Neural cell (in vitro differentiated cells): ENCODE measurements at regions not wholly inside any gene's neighbourhood (a gene's known extent, or its start where the extent isn't known, plus 50 kb on each side); places are given as distances from the start of the nearest gene placed in this dataset.

Experiments
- H2AFZ ChIP-seq: fragments of 200-600, 300-800 bp; sonication (generic), shearing (Covaris generic); 2 replicates; pipeline ENCODE4 v1.6.0; 2014; ENCODE audit warnings: low read depth, mild to moderate bottlenecking, antibody characterized with exemption, low read length, moderate library complexity
- H3F3A ChIP-seq: fragments of 200-600 bp; shearing (Covaris generic); 2 replicates; pipeline ENCODE4 v1.6.1; 2016; ENCODE audit warnings: mild to moderate bottlenecking, moderate library complexity, mixed read lengths, antibody characterized with exemption, low read length; ENCODE audit not compliant: insufficient read depth, poor library complexity, severe bottlenecking
- H3K27ac ChIP-seq: fragments of 200-600, 300-800 bp; sonication (generic), shearing (Covaris generic); 2 replicates; pipeline ENCODE4 v1.5.1; 2014; ENCODE audit warnings: mild to moderate bottlenecking, low read length, moderate library complexity
- H3K27me3 ChIP-seq: fragments of 300-800, 200-600 bp; sonication (generic), shearing (Covaris generic); 2 replicates; pipeline ENCODE4 v1.6.0; 2014; ENCODE audit warnings: mild to moderate bottlenecking, low read depth, low read length, moderate library complexity; ENCODE audit not compliant: insufficient read depth
- H3K36me3 ChIP-seq: fragments of 300-800, 200-600 bp; sonication (generic), shearing (Covaris generic); 2 replicates; pipeline ENCODE4 v1.5.1; 2014; ENCODE audit warnings: mild to moderate bottlenecking, antibody characterized with exemption, low read length, moderate library complexity; ENCODE audit not compliant: insufficient read depth
- H3K4me2 ChIP-seq: fragments of 300-800, 200-600 bp; sonication (generic), shearing (Covaris generic); 2 replicates; pipeline ENCODE4 v1.6.0; 2014; ENCODE audit warnings: mild to moderate bottlenecking, low read length
- H3K4me3 ChIP-seq: fragments of 300-800, 200-600 bp; sonication (generic), shearing (Covaris generic); 2 replicates; pipeline ENCODE4 v1.5.1; 2014; ENCODE audit warnings: mild to moderate bottlenecking, low read length, moderate library complexity
- H3K79me2 ChIP-seq: fragments of 200-600 bp; shearing (Covaris generic); replicated peaks from 2 replicates; pipeline ENCODE4 v1.6.0; 2014; ENCODE audit warnings: mild to moderate bottlenecking, low read length, moderate library complexity; ENCODE audit not compliant: insufficient read depth
- H3K9ac ChIP-seq: fragments of 300-800, 200-600 bp; sonication (generic), shearing (Covaris generic); 2 replicates; pipeline ENCODE4 v1.6.1; 2016; ENCODE audit warnings: mild to moderate bottlenecking, low read length, mixed read lengths
- H3K9me2 ChIP-seq: fragments of 200-600 bp; shearing (Covaris generic); 2 replicates; pipeline ENCODE4 v1.6.1; 2016; ENCODE audit warnings: mild to moderate bottlenecking, low read length, mixed read lengths; ENCODE audit not compliant: insufficient read depth
- H3K9me3 ChIP-seq: fragments of 200-600, 300-800 bp; sonication (generic), shearing (Covaris generic); 2 replicates; pipeline ENCODE4 v1.6.1; 2016; ENCODE audit warnings: mild to moderate bottlenecking, mixed run types, low read length, moderate library complexity, mixed read lengths
- H4K20me1 ChIP-seq: fragments of 200-600 bp; shearing (Covaris generic); 2 replicates; pipeline ENCODE4 v1.6.1; 2016; ENCODE audit warnings: mild to moderate bottlenecking, mixed run types; ENCODE audit not compliant: insufficient read depth
- EP300 ChIP-seq: fragments of 450-650 bp; conservative IDR thresholded peaks from 2 replicates; pipeline ENCODE4 v1.6.1; 2014; ENCODE audit warnings: antibody characterized with exemption, mild to moderate bottlenecking, moderate library complexity; ENCODE audit not compliant: poor library complexity, severe bottlenecking
- EZH2 ChIP-seq: fragments of 200-600, 300-800 bp; shearing (Covaris generic), sonication (generic); IDR thresholded peaks from 2 replicates; pipeline ENCODE4 v1.6.1; 2014; ENCODE audit warnings: antibody characterized with exemption, low read length, borderline replicate concordance, mild to moderate bottlenecking; ENCODE audit not compliant: insufficient read depth, poor library complexity, severe bottlenecking
- MXI1 ChIP-seq: fragments of 450-650 bp; conservative IDR thresholded peaks from 2 replicates; pipeline ENCODE4 v1.6.1; 2014; ENCODE audit warnings: antibody characterized with exemption, mild to moderate bottlenecking; ENCODE audit not compliant: poor library complexity, severe bottlenecking
- POLR2AphosphoS5 ChIP-seq: IDR thresholded peaks from 2 replicates; pipeline ENCODE4 v1.6.1; 2012
- RAD21 ChIP-seq: fragments of 450-650 bp; conservative IDR thresholded peaks from 2 replicates; pipeline ENCODE4 v1.6.1; 2014; ENCODE audit warnings: antibody characterized with exemption, mild to moderate bottlenecking, moderate library complexity
- REST ChIP-seq: IDR thresholded peaks from 2 replicates; pipeline ENCODE4 v1.6.1; 2012; ENCODE audit warnings: borderline replicate concordance
- SMC3 ChIP-seq: fragments of 450-650 bp; conservative IDR thresholded peaks from 2 replicates; pipeline ENCODE4 v1.6.1; 2014; ENCODE audit warnings: antibody characterized with exemption, mild to moderate bottlenecking, moderate library complexity; ENCODE audit not compliant: poor library complexity
- TAF1 ChIP-seq: IDR thresholded peaks from 2 replicates; pipeline ENCODE4 v1.6.1; 2012; ENCODE audit warnings: low read depth
- TF ChIP-seq, protein P1 (sequence below): fragments of 450-650 bp; IDR thresholded peaks from 2 replicates; pipeline ENCODE4 v1.5.1; 2014; ENCODE audit warnings: antibody characterized with exemption, mild to moderate bottlenecking, moderate library complexity; ENCODE audit not compliant: poor library complexity, severe bottlenecking

GRCh38 chr6:105832313-105832761 lies 253.8 kb upstream of the PRDM1 start:
- Histone ChIP-seq H3K4me3 (no peak overlapping the region), H3K27ac (no peak overlapping the region), H3K9ac (no peak overlapping the region), H3K79me2 (no peaks in the 10 kb centered on the region), H3K9me2 (no peaks in the 10 kb centered on the region), H3F3A (no peaks in the 10 kb centered on the region), H3K4me2 (no peak overlapping the region), H3K9me3 (no peaks in the 10 kb centered on the region), H3K27me3 (no peaks in the 10 kb centered on the region), H2AFZ (no peak overlapping the region), H3K36me3 (no peaks in the 10 kb centered on the region), H4K20me1 (no peaks in the 10 kb centered on the region)
- TF ChIP-seq POLR2AphosphoS5 (no peak), SMC3 (no peak), REST (no peak), EP300 (no peak), TAF1 (no peak), EZH2 (no peak), RAD21 (no peak), MXI1 (no peak)
- TF ChIP-seq, protein P1, sequence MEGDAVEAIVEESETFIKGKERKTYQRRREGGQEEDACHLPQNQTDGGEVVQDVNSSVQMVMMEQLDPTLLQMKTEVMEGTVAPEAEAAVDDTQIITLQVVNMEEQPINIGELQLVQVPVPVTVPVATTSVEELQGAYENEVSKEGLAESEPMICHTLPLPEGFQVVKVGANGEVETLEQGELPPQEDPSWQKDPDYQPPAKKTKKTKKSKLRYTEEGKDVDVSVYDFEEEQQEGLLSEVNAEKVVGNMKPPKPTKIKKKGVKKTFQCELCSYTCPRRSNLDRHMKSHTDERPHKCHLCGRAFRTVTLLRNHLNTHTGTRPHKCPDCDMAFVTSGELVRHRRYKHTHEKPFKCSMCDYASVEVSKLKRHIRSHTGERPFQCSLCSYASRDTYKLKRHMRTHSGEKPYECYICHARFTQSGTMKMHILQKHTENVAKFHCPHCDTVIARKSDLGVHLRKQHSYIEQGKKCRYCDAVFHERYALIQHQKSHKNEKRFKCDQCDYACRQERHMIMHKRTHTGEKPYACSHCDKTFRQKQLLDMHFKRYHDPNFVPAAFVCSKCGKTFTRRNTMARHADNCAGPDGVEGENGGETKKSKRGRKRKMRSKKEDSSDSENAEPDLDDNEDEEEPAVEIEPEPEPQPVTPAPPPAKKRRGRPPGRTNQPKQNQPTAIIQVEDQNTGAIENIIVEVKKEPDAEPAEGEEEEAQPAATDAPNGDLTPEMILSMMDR = no peak

GRCh38 chr6:105831311-105832097 lies 254.6 kb upstream of the PRDM1 start:
- H3K27ac ChIP-seq = no peak overlapping the region
- no peak overlapping the region for H2AFZ ChIP-seq
- H3K9me2 ChIP-seq = no peaks in the 10 kb centered on the region
- H3K9ac ChIP-seq = no peak overlapping the region
- no peaks in the 10 kb centered on the region for H4K20me1 ChIP-seq
- no peak overlapping the region for H3K4me3 ChIP-seq
- H3K9me3 ChIP-seq = no peaks in the 10 kb centered on the region
- TF ChIP-seq TAF1 = no peak
- no peak for TF ChIP-seq EZH2
- no peak for TF ChIP-seq REST
- no peak for TF ChIP-seq MXI1
- TF ChIP-seq, protein P1 = no peak
- no peak for TF ChIP-seq SMC3
- no peak for TF ChIP-seq RAD21
- no peak for TF ChIP-seq POLR2AphosphoS5
- no peak for TF ChIP-seq EP300
- no peaks in the 10 kb centered on the region for H3F3A ChIP-seq
- no peaks in the 10 kb centered on the region for H3K27me3 ChIP-seq
- H3K79me2 ChIP-seq = no peaks in the 10 kb centered on the region
- no peak overlapping the region for H3K4me2 ChIP-seq
- H3K36me3 ChIP-seq = no peaks in the 10 kb centered on the region
